GM18520 (cell line): ENCODE measurements at regions not wholly inside any gene's neighbourhood (a gene's known extent, or its start where the extent isn't known, plus 50 kb on each side); places are given as distances from the start of the nearest gene placed in this dataset.
"Not testable (repeated sequence)": the region's sequence is repeated elsewhere in the genome, so short reads cannot be mapped to it uniquely, and the experiment has no call there.

ENCODE experiments used
- ATAC-seq: cut with Tn5 transposase; IDR thresholded peaks from one replicate; pipeline ENCODE4 v1.9.1; 2021; ENCODE audit not compliant: unreplicated experiment

GRCh38 chr2:138267161-138267901, 234.2 kb upstream of the SPOPL start:
- ATAC-seq, result peak; percentile 73

- ATAC-seq, result peak; percentile 6
Observed at GRCh38 chr2:138267902-138268254, 233.7 kb upstream of the SPOPL start.

GRCh38 chr2:138269765-138270164, 231.8 kb upstream of the SPOPL start:
- no peak for ATAC-seq

GRCh38 chr2:138271467-138271866, 230.1 kb upstream of the SPOPL start:
- no peak for ATAC-seq

DNA sequence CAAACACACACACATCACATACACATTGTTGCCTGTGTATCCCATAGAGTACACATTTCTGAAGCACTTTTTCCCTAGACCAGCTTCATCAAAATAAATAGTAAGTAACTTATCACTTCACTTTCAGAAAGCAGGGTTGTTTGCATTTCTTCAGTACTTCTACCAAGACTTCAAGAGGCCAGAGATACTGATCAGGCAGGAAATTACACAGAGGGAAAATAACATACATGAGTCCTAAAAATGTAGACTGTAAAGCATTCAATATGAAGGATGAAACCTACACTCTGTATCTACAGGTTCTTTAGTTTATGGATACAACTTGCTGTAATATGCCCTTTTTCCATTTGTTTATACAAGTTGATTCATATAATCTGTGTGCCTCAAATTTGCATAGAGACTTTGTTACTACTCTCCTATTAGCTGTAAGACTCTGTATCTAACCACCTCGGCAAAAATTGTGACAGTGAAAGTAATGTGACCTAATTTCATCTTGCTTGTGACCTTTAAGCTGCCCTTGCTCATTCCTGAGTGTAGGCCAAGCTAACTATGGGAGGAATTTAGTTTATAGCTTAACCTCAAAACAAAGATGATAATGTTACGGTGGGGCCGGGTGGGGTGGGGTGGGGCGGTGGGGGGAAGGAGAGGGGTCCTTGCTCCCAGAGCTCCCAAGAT, 228.9 kb upstream of the SPOPL start:
- ATAC-seq, result no peak

DNA sequence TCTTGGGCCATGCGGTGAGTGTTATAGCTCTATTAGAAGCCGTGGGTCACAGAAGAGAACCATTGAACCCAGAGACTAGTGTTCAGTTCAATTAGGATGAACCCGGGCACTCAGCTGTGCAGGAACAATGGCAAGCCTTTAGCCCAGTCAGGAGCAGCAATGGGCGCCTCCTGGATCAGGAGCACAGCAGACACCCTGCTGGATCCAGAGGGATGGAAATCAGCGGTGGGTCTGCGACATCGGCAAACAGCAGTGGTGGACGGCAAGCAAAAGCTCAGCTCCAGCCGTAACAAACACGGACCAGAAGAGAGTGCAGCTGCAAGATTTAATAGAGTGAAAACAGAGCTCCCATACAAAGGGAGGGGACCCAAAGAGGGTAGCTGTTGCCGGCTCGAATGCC, 228.3 kb upstream of the SPOPL start:
- ATAC-seq, result not testable (repeated sequence)

GRCh38 chr2:138274421-138275291, 226.9 kb upstream of the SPOPL start:
- ATAC-seq, result no peak

GRCh38 chr2:138275292-138275690, 226.3 kb upstream of the SPOPL start:
- no peak for ATAC-seq

DNA sequence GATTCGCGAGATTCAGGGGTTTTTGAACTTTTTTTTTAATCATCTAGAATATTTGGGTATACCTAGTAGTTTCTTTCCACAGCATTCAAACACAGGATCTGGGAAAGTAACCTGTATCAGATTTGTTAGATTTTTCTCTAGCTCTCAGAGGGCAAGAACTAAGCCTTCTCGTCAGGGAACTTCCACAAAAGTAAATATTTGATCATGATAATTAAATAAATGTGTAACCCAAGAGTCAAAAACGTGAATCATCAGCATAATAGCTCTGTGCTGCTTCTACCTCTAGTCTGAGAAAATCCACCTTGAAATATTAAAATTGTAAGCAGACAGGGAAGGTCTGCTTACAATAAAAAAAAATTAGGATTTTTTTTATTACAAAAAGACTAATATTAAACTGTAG, 225.7 kb upstream of the SPOPL start:
- ATAC-seq, result no peak

DNA sequence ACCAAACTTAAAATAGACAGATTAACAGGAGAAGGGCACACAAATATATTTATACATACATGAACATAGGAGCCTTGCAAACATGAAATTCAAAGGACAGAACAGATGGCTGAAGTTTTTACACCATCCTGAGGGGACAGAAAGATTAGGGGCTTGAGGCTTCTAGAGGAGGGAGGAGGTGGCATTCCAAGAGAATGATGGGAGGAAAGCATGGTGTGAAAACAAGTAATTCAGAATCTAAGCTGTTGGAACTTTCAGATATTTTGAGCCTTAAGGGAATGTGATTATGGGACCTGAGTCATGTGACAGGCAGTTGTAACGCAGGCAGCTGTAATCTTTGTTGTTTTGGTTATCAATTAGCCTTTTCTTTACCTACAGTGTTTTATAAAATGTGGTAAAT, 225.2 kb upstream of the SPOPL start:
- no peak for ATAC-seq

- ATAC-seq, result no peak
Observed at GRCh38 chr2:138277062-138277461, 224.5 kb upstream of the SPOPL start.

DNA sequence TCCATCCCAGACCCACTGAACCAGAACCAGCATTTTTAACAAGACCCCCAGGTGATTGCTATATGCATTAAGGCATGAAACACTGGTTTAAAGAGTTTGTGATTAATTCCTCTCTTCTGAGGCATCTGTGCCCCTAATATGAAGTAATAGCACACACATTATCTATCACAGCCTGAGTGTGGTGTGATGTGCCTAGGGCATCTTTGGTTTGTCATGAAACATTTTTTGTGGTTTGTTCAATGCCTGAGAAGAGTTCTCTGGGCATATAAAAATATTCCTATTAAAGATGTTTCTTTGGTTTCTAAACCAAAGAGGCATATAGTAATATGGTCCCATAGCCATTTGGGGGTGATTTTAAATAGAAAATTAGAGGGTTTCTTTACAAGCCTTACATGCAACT, 221.7 kb upstream of the SPOPL start:
- ATAC-seq, result no peak

GRCh38 chr2:138280999-138281695, 220.4 kb upstream of the SPOPL start:
- ATAC-seq, result no peak

- ATAC-seq, result no peak
Observed at GRCh38 chr2:138282014-138282672, 219.4 kb upstream of the SPOPL start.

DNA sequence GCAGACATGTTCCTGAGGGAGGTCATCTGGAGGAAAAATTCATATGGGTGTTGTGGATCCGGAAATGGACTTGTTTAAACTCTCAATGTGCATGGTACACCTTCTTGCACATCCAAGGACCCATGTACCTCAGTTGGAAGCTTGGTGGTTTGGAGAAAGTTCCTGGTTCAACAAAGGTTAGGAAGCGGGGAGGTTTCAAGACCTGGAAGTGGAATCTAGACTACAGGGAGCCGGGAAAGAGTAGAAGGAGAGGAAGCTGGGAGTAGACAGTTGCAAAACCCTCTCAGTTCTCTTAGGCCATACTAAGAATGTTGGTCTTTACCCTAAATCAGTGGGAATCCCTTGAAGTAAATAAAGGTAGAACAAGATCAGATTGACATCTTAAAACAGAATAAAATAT, 209.8 kb upstream of the SPOPL start:
- no peak for ATAC-seq

DNA sequence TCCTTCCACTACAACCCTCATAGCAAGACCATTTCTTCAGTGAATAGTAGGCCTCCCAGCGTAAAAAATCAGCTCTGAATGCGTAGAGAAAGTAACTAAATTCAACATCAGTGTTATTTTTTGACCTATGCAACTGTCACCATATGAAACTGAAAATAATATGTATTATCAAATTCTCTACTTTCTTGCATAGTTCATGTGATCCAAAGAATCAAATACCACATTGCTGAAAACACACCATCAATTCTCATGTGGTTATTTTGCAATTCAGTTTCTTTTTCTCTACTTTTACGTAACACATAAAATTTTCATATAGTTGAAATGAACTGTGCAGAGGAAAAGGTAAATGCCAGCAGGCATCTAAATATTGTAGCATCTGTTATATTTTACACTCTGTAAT, 208.5 kb upstream of the SPOPL start:
- peak; percentile 42 for ATAC-seq

- ATAC-seq, result no peak
Observed at GRCh38 chr2:138293549-138293948, 208.0 kb upstream of the SPOPL start.

GRCh38 chr2:138294451-138294850, 207.1 kb upstream of the SPOPL start:
- ATAC-seq, result no peak

- no peak for ATAC-seq
Observed at GRCh38 chr2:138296365-138296764, 205.2 kb upstream of the SPOPL start.

GRCh38 chr2:138298120-138298814, 203.3 kb upstream of the SPOPL start:
- peak; percentile 26 for ATAC-seq
